ENCODE measurements at regions not wholly inside any gene's neighbourhood (a gene's known extent, or its start where the extent isn't known, plus 50 kb on each side); places are given as distances from the start of the nearest gene placed in this dataset.

DNA sequence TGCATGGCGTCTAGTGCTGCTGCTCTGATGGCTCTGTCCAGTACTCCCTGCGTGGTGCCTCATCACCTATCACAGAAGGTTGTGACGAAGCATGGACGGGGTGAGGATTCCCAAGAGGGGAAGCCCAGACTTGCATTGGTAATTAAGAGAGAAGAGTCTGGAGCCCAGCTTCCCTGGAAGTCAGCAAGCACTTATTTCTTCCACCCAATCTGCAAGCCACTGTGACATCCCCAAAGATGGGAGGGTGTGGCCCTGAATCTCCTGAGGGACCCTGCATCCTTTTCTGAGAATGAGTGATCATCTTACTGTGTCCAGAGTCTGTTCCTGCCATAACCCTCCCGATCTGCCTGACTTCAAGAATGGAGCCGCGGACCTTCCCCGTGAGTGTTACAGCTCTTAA lies 166.7 kb downstream of the PTPN20 start:
- no peak for TF ChIP-seq POLR2A (IDR thresholded peaks at IDR 0.05)
- TF ChIP-seq, protein P1, sequence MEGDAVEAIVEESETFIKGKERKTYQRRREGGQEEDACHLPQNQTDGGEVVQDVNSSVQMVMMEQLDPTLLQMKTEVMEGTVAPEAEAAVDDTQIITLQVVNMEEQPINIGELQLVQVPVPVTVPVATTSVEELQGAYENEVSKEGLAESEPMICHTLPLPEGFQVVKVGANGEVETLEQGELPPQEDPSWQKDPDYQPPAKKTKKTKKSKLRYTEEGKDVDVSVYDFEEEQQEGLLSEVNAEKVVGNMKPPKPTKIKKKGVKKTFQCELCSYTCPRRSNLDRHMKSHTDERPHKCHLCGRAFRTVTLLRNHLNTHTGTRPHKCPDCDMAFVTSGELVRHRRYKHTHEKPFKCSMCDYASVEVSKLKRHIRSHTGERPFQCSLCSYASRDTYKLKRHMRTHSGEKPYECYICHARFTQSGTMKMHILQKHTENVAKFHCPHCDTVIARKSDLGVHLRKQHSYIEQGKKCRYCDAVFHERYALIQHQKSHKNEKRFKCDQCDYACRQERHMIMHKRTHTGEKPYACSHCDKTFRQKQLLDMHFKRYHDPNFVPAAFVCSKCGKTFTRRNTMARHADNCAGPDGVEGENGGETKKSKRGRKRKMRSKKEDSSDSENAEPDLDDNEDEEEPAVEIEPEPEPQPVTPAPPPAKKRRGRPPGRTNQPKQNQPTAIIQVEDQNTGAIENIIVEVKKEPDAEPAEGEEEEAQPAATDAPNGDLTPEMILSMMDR (IDR thresholded peaks at IDR 0.05) = no peak
- no peak for TF ChIP-seq POLR2AphosphoS5 (IDR thresholded peaks at IDR 0.05; ENCODE audit: insufficient read depth in 1 of 2, low read depth in 1 of 2)

Measured in vagina (tissue), 2 donors.